GM12891 (cell line): ENCODE measurements at regions not wholly inside any gene's neighbourhood (a gene's known extent, or its start where the extent isn't known, plus 50 kb on each side); places are given as distances from the start of the nearest gene placed in this dataset.
"Not testable (repeated sequence)": the region's sequence is repeated elsewhere in the genome, so short reads cannot be mapped to it uniquely, and the experiment has no call there.

Source experiments
- DNase-seq: peaks from one replicate; pipeline ENCODE4 v3.0.0; 2011; ENCODE audit warnings: low spot score; ENCODE audit not compliant: insufficient read length
- FAIRE-seq: peaks from 2 replicates; lab custom pipeline; 2011; peaks lifted over from hg19 to GRCh38; lab: Jason Lieb, UNC
- PAX5 ChIP-seq: IDR thresholded peaks from 2 replicates; pipeline ENCODE4 v1.6.1; 2011; ENCODE audit warnings: low read length, moderate library complexity, mild to moderate bottlenecking; ENCODE audit not compliant: insufficient read depth, severe bottlenecking
- POLR2A ChIP-seq: IDR thresholded peaks from 2 replicates; pipeline ENCODE4 v1.6.1; 2011; ENCODE audit warnings: low read depth, low read length, control low read depth
- POLR2AphosphoS5 ChIP-seq: IDR thresholded peaks from 2 replicates; pipeline ENCODE4 v1.6.1; 2011; ENCODE audit warnings: low read depth, low read length, control low read depth
- POU2F2 ChIP-seq: IDR thresholded peaks from 2 replicates; pipeline ENCODE4 v1.6.1; 2011; ENCODE audit warnings: low read depth, mild to moderate bottlenecking, control low read depth, low read length, moderate library complexity
- SPI1 ChIP-seq: IDR thresholded peaks from 2 replicates; pipeline ENCODE4 v1.6.1; 2011; ENCODE audit warnings: low read depth, low read length, control low read depth
- TAF1 ChIP-seq: IDR thresholded peaks from 2 replicates; pipeline ENCODE4 v1.6.1; 2011; ENCODE audit warnings: low read depth, low read length, control low read depth

GRCh38 chr12:75748136-75748535 lies 236.7 kb upstream of the KRR1 start:
- no peak for TF ChIP-seq TAF1
- TF ChIP-seq POLR2AphosphoS5 = no peak
- no peak for TF ChIP-seq SPI1
- TF ChIP-seq PAX5 = no peak
- no peak for TF ChIP-seq POLR2A
- no peak for TF ChIP-seq POU2F2
- DNase-seq = no peak
- FAIRE-seq = no peak

- no peak for DNase-seq
- no peak for FAIRE-seq
- no peak for TF ChIP-seq POU2F2
- TF ChIP-seq POLR2A = no peak
- TF ChIP-seq TAF1 = no peak
- no peak for TF ChIP-seq POLR2AphosphoS5
- no peak for TF ChIP-seq PAX5
These were observed 236.2 kb upstream of the KRR1 start for GRCh38 chr12:75747572-75748021.

- no peak for TF ChIP-seq PAX5
- no peak for TF ChIP-seq POLR2A
- no peak for TF ChIP-seq POLR2AphosphoS5
- no peak for TF ChIP-seq POU2F2
- no peak for TF ChIP-seq SPI1
- no peak for TF ChIP-seq TAF1
- no peak for DNase-seq
- no peak for FAIRE-seq
These were observed 235.2 kb upstream of the KRR1 start for GRCh38 chr12:75746621-75747020.

GRCh38 chr12:75744607-75745256 lies 233.3 kb upstream of the KRR1 start:
- TF ChIP-seq POLR2A (no peak), PAX5 (no peak), POLR2AphosphoS5 (no peak), SPI1 (no peak), POU2F2 (no peak), TAF1 (no peak)
- DNase-seq (no peak), FAIRE-seq (no peak)

- TF ChIP-seq PAX5 (no peak), POLR2AphosphoS5 (no peak), TAF1 (no peak), SPI1 (no peak), POLR2A (no peak)
- no peak for DNase-seq
- FAIRE-seq = no peak
These were observed 231.6 kb upstream of the KRR1 start for GRCh38 chr12:75742961-75743360.

- no peak for DNase-seq
- no peak for FAIRE-seq
These were observed 230.6 kb upstream of the KRR1 start for GRCh38 chr12:75742048-75742447.

GRCh38 chr12:75739912-75740311 lies 228.5 kb upstream of the KRR1 start:
- no peak for TF ChIP-seq POU2F2
- TF ChIP-seq POLR2AphosphoS5 = no peak
- no peak for TF ChIP-seq TAF1
- DNase-seq (no peak), FAIRE-seq (no peak)

More at GRCh38 chr12:75742048-75742447, 230.6 kb upstream of the KRR1 start:
- no peak for TF ChIP-seq SPI1
- no peak for TF ChIP-seq POLR2A
- no peak for TF ChIP-seq POLR2AphosphoS5
- TF ChIP-seq PAX5 = no peak
- TF ChIP-seq TAF1 = no peak
- no peak for TF ChIP-seq POU2F2

- not testable (repeated sequence) for DNase-seq, FAIRE-seq
These were observed 227.7 kb upstream of the KRR1 start for GRCh38 chr12:75739098-75739497.

GRCh38 chr12:75738486-75738885 lies 227.1 kb upstream of the KRR1 start:
- FAIRE-seq = peak; percentile 26
- TF ChIP-seq POLR2AphosphoS5 (no peak), POU2F2 (no peak), SPI1 (no peak), POLR2A (no peak), PAX5 (no peak), TAF1 (no peak)
- peak; percentile 22 for DNase-seq

GRCh38 chr12:75735853-75736252 lies 224.4 kb upstream of the KRR1 start:
- TF ChIP-seq POLR2AphosphoS5 (no peak), TAF1 (no peak), PAX5 (no peak), SPI1 (no peak), POU2F2 (no peak), POLR2A (no peak)
- FAIRE-seq (no peak), DNase-seq (no peak)

GRCh38 chr12:75728826-75729225 lies 217.4 kb upstream of the KRR1 start:
- no peak for TF ChIP-seq TAF1
- DNase-seq (no peak), FAIRE-seq (no peak)
